OCI-LY3 (cell line): ENCODE measurements at regions not wholly inside any gene's neighbourhood (a gene's known extent, or its start where the extent isn't known, plus 50 kb on each side); places are given as distances from the start of the nearest gene placed in this dataset.

Source experiments
- H2AFZ ChIP-seq: fragments of 200-600, 300-600 bp; shearing (Covaris generic); 2 replicates; pipeline ENCODE4 v1.6.0; 2014; ENCODE audit warnings: antibody characterized with exemption, low read depth, low read length
- H3K27ac ChIP-seq: fragments of 200-600, 300-600 bp; sonication (generic); 2 replicates; pipeline ENCODE4 v1.5.1; 2014; ENCODE audit warnings: mild to moderate bottlenecking, low read length, moderate library complexity, mixed read lengths
- H3K27me3 ChIP-seq: fragments of 200-600, 300-600 bp; sonication (generic); 2 replicates; pipeline ENCODE4 v1.6.1; 2014; ENCODE audit warnings: low read depth, low read length, mixed read lengths
- H3K36me3 ChIP-seq: fragments of 200-600, 300-600 bp; sonication (generic); replicated peaks from 2 replicates; pipeline ENCODE3; 2014; ENCODE audit warnings: low read depth, low read length, mixed read lengths
- H3K4me1 ChIP-seq: fragments of 300-600, 200-600 bp; sonication (generic); 2 replicates; pipeline ENCODE4 v1.6.1; 2014; ENCODE audit warnings: low read length, mixed read lengths
- H3K4me2 ChIP-seq: fragments of 200-600, 300-600 bp; sonication (generic); 2 replicates; pipeline ENCODE4 v1.6.1; 2014; ENCODE audit warnings: low read length, mixed read lengths
- H3K4me3 ChIP-seq: fragments of 300-600, 200-600 bp; sonication (generic); 2 replicates; pipeline ENCODE4 v1.5.1; 2014; ENCODE audit warnings: antibody characterized with exemption, mild to moderate bottlenecking, low read length, moderate library complexity
- H3K79me2 ChIP-seq: fragments of 300-600, 200-600 bp; shearing (Covaris generic); 2 replicates; pipeline ENCODE4 v1.6.1; 2014; ENCODE audit warnings: mild to moderate bottlenecking, low read length, mixed read lengths
- H3K9ac ChIP-seq: fragments of 300-600, 200-600 bp; shearing (Covaris generic); 2 replicates; pipeline ENCODE4 v1.6.0; 2014; ENCODE audit warnings: mild to moderate bottlenecking, low read length, moderate library complexity
- H3K9me3 ChIP-seq: fragments of 200-600, 300-600 bp; shearing (Covaris generic); 2 replicates; pipeline ENCODE4 v1.6.1; 2014; ENCODE audit warnings: low read length, mixed read lengths; ENCODE audit not compliant: insufficient read depth
- H4K20me1 ChIP-seq: fragments of 200-600, 300-600 bp; sonication (generic); 2 replicates; pipeline ENCODE4 v1.6.1; 2016; ENCODE audit warnings: low read length, mixed read lengths; ENCODE audit not compliant: insufficient read depth
- EZH2phosphoT487 ChIP-seq: fragments of 200-600 bp; shearing (Covaris generic); IDR thresholded peaks from 2 replicates; pipeline ENCODE4 v1.6.1; 2018; ENCODE audit warnings: antibody characterized with exemption, mixed run types, low read depth
- TF ChIP-seq, protein P1 (sequence below): fragments of 200-600, 300-600 bp; sonication (generic); IDR thresholded peaks from 2 replicates; pipeline ENCODE4 v1.5.1; 2014; ENCODE audit warnings: antibody characterized with exemption, low read length, low read depth

DNA sequence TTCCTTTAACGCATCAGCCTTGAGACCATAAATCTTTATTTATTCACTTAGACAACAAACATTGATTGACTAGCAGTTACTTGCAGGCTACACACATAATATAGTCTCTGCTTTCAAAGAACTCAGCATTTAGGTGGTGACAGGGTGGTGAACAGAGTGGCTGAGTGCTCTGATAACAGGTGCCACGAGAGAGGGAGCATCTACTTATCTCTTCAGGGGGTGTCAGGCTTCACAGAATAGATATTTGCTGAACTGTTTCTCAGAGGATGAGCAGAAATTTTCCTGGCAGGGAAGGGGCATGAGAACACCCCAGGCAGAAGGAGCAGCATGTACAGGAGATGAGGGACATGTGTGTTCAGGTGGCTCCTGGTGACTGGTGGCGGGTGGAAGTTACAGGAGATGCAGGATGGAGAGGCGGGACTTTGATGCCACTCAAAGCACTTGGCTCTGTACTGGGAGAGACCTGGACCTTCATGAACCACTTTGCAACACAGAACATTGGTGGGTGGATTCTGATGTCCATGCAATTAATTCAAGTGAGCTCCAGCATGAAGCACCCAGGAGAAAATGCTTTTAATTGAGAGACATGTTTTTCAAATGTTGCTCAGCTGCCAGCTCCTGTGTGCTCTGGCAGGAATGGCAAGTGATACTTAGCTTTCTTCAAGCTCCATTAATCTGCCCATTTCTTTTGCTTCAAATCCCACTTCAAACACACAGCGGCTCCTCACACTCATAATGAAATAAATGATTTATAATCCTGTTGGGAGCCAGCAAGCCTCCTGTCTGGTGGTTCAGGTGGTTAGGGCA, 248.9 kb downstream of the MYCN start:
- TF ChIP-seq, protein P1, sequence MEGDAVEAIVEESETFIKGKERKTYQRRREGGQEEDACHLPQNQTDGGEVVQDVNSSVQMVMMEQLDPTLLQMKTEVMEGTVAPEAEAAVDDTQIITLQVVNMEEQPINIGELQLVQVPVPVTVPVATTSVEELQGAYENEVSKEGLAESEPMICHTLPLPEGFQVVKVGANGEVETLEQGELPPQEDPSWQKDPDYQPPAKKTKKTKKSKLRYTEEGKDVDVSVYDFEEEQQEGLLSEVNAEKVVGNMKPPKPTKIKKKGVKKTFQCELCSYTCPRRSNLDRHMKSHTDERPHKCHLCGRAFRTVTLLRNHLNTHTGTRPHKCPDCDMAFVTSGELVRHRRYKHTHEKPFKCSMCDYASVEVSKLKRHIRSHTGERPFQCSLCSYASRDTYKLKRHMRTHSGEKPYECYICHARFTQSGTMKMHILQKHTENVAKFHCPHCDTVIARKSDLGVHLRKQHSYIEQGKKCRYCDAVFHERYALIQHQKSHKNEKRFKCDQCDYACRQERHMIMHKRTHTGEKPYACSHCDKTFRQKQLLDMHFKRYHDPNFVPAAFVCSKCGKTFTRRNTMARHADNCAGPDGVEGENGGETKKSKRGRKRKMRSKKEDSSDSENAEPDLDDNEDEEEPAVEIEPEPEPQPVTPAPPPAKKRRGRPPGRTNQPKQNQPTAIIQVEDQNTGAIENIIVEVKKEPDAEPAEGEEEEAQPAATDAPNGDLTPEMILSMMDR = no peak
- Histone ChIP-seq H4K20me1 (no peaks in the 10 kb centered on the region), H3K4me1 (no peaks in the 10 kb centered on the region), H3K4me3 (no peak overlapping the region), H3K36me3 (no peaks in the 10 kb centered on the region), H3K79me2 (no peaks in the 10 kb centered on the region), H3K9me3 (no peaks in the 10 kb centered on the region), H3K27ac (no peak overlapping the region), H3K27me3 (peaks cover 8% of the 10 kb centered on the region), H2AFZ (no peak overlapping the region), H3K9ac (no peak overlapping the region), H3K4me2 (no peak overlapping the region)

DNA sequence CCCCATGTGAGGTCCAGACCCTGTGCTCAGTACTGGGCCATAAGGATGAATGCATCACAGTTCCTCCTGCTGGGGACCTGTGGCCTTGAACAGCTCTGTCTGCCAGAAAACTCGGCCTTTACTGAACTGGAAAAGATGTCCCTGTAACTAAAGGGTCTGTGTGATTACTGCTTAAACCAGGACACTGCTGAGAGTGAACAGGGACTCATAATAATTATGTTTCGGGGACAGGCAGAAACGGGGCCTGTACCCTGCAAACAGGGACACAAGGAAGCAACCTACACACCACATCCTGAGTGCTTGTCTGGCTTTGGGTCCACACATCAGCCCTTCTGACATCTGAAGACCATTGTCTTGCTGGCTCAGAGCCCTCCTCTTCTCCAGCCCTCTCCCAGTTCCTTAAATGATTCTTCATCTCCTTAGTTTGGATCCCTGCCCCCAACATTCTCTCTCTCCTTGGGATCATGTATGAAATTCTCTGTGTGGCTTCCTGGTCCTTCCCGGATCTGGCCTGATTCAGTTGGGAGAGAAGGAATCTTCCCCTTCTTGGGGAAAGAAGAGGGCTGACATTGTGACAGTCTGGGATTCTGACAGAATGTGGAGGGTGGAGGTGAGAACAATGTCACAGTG, 248.0 kb downstream of the MYCN start:
- Histone ChIP-seq H3K27me3 (peaks cover 9% of the 10 kb centered on the region), H3K36me3 (no peaks in the 10 kb centered on the region), H3K4me1 (no peaks in the 10 kb centered on the region), H3K27ac (no peak overlapping the region), H3K9me3 (no peaks in the 10 kb centered on the region), H3K9ac (no peak overlapping the region), H2AFZ (no peak overlapping the region), H4K20me1 (no peaks in the 10 kb centered on the region), H3K79me2 (no peaks in the 10 kb centered on the region), H3K4me3 (no peak overlapping the region), H3K4me2 (no peak overlapping the region)
- no peak for TF ChIP-seq EZH2phosphoT487
- TF ChIP-seq, protein P1 = no peak

DNA sequence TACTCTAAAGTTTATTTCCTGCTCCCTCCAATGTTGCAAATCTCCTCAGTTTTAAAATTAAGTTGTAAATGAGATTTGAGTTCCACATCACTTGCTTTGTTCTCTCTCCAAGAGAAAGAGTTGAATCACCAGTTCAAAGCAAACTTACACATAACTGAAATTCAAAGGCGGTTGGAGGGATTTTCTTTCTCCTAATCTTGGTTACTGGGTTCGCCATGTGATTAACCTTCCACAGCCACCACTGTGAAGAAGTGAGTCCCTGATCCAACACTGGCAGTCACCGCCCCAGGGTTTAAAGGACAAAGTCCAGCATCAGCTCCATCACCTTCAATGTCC, 247.1 kb downstream of the MYCN start:
- peaks cover 16% of the 10 kb centered on the region for H3K27me3 ChIP-seq
- no peak overlapping the region for H3K4me3 ChIP-seq
- no peak overlapping the region for H3K4me2 ChIP-seq
- no peaks in the 10 kb centered on the region for H4K20me1 ChIP-seq
- H3K79me2 ChIP-seq = no peaks in the 10 kb centered on the region
- H3K9me3 ChIP-seq = no peaks in the 10 kb centered on the region
- H3K36me3 ChIP-seq = no peaks in the 10 kb centered on the region
- H2AFZ ChIP-seq = no peak overlapping the region
- TF ChIP-seq EZH2phosphoT487 = no peak
- TF ChIP-seq, protein P1 = no peak
- H3K27ac ChIP-seq = no peak overlapping the region
- no peak overlapping the region for H3K9ac ChIP-seq
- no peaks in the 10 kb centered on the region for H3K4me1 ChIP-seq

DNA sequence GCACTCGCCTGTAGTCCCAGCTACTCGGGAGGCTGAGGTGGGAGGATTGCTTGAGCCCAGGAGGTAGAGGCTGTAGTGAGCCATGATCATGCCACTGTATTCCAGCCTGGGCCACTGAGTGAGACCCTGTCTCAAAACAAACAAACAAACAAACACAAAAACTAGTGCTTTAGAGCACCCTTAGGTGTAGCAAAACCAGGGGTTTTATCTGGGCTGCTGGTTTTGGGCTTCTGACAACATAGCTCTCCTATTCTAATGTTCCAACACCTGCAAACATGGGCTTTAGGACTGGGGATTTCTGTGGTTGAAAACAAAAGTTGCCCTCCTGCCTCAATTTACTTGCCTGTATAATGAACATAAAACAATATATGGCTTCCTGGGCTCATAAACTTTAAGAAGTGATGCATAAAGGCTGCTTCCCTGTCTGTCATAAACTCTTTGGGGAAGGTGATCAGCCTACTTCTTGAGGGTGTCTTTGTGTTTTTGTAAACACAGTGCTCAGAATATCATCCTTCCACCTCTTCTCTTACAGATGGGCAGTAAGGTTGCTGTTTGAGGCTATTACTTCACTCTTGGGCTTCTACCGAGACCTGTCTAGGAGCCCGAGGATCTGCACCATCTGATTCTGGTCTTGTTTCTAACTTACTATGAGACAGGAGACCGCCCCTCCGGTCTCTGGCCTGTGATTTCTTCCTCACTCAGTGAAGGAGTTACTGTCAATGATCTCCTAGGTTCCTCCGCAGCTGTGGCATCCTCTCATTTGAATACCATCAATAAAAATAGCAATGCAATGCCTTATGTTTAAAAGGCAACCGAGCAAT, 246.5 kb downstream of the MYCN start:
- no peak for TF ChIP-seq EZH2phosphoT487
- TF ChIP-seq, protein P1 = no peak
- Histone ChIP-seq H3K4me1 (no peaks in the 10 kb centered on the region), H3K36me3 (no peaks in the 10 kb centered on the region), H3K27me3 (peaks cover 16% of the 10 kb centered on the region), H3K4me3 (no peak overlapping the region), H3K9me3 (no peaks in the 10 kb centered on the region), H4K20me1 (no peaks in the 10 kb centered on the region), H2AFZ (no peak overlapping the region), H3K9ac (no peak overlapping the region), H3K79me2 (no peaks in the 10 kb centered on the region), H3K27ac (no peak overlapping the region), H3K4me2 (no peak overlapping the region)
